Thymus (tissue), 11 donors: ENCODE measurements at regions not wholly inside any gene's neighbourhood (a gene's known extent, or its start where the extent isn't known, plus 50 kb on each side); places are given as distances from the start of the nearest gene placed in this dataset.
A peak's percentile ranks its signal among the peaks of the same experiment; 100 is the strongest.
"Not testable (repeated sequence)": the region's sequence is repeated elsewhere in the genome, so short reads cannot be mapped to it uniquely, and the experiment has no call there.

ENCODE experiments used
- DNase-seq, 9 donors: peaks; one replicate each; pipeline ENCODE4 v3.0.0-alpha.2; 2013; ENCODE audit warnings: low spot score in 9 of 9, low read depth in 6 of 9, missing footprints in 1 of 9
- H3K27ac ChIP-seq, 2 donors: one replicate each; pipeline ENCODE4 v1.5.1; 2013; ENCODE audit warnings: control low read depth in 1 of 2, low read depth in 1 of 2, low read length in 1 of 2, mild to moderate bottlenecking in 1 of 2, moderate library complexity in 1 of 2
- H3K27me3 ChIP-seq, 2 donors: one replicate each; pipeline ENCODE4 v1.5.1; 2013; ENCODE audit warnings: low read length in 1 of 2; ENCODE audit not compliant: control insufficient read depth in 2 of 2, insufficient read depth in 1 of 2
- H3K36me3 ChIP-seq, 2 donors: one replicate each; pipeline ENCODE4 v1.5.1; 2013; ENCODE audit warnings: low read length in 1 of 2, mild to moderate bottlenecking in 1 of 2, moderate library complexity in 1 of 2; ENCODE audit not compliant: control insufficient read depth in 2 of 2, insufficient read depth in 2 of 2
- H3K4me1 ChIP-seq, 2 donors: one replicate each; pipeline ENCODE4 v1.5.1; 2013; ENCODE audit warnings: low read length in 2 of 2; ENCODE audit not compliant: control insufficient read depth in 2 of 2, insufficient read depth in 2 of 2
- H3K4me3 ChIP-seq, 2 donors: one replicate each; pipeline ENCODE4 v1.5.1; 2013; ENCODE audit warnings: low read length in 2 of 2, control low read depth in 1 of 2, mild to moderate bottlenecking in 1 of 2
- H3K9me3 ChIP-seq, 2 donors: one replicate each; pipeline ENCODE4 v1.5.1; 2013; ENCODE audit warnings: low read length in 1 of 2, mild to moderate bottlenecking in 1 of 2; ENCODE audit not compliant: control insufficient read depth in 2 of 2, insufficient read depth in 1 of 2
- WGBS: extraction: QIAGEN DNeasy Blood & Tissue Kit; methylation state at CpG from one replicate; pipeline ENCODE4 v1.1.7; 2013; 5-methylcytosine and 5-hydroxymethylcytosine counted together
- donor health status: healthy.

- H3K27ac ChIP-seq: no peak overlapping the region
- DNase-seq: no peak
- no peaks in the 10 kb centered on the region for H3K27me3 ChIP-seq
- H3K4me1 ChIP-seq: no peaks in the 10 kb centered on the region
- WGBS: 83% methylated on average over 3 of the region's 3 CpGs
- H3K9me3 ChIP-seq: no peaks in the 10 kb centered on the region
- H3K36me3 ChIP-seq: no peaks in the 10 kb centered on the region
- no peak overlapping the region for H3K4me3 ChIP-seq
These were observed 140.7 kb upstream of the SLC44A1 start for GRCh38 chr9:105103776-105104175.

DNA sequence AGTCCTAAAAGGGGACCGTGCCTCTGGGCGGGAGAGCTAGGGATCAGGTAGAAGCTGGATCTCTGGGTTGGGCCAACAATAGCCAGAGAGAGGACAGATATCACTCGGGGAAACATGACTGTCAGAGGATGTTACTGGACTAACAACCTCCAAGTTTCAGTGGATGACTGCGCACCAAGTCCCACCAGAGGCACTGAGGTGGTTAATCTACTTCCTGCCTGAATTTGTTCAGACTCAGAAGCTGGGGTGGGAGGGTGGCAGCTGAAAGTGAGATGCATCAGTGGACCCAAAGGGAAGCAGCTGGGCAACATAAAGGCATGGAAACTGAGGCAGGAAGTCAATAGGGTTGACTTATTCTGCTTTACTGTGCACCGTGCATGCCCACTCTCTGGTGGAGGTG is 130.1 kb upstream of the SLC44A1 start:
- Histone ChIP-seq H3K4me1 (peaks cover 20 to 46% of the 10 kb centered on the region in 2 donors), H3K4me3 (no peak overlapping the region), H3K9me3 (no peaks in the 10 kb centered on the region), H3K27ac (peak overlapping the region in 1 of 2 donors; percentile 27), H3K27me3 (no peaks in the 10 kb centered on the region), H3K36me3 (no peaks in the 10 kb centered on the region)
- peak in 4 of 9 donors; percentile 47 to 78 (median 60) for DNase-seq
- 42% methylated on average over 5 of the region's 5 CpGs for WGBS

DNA sequence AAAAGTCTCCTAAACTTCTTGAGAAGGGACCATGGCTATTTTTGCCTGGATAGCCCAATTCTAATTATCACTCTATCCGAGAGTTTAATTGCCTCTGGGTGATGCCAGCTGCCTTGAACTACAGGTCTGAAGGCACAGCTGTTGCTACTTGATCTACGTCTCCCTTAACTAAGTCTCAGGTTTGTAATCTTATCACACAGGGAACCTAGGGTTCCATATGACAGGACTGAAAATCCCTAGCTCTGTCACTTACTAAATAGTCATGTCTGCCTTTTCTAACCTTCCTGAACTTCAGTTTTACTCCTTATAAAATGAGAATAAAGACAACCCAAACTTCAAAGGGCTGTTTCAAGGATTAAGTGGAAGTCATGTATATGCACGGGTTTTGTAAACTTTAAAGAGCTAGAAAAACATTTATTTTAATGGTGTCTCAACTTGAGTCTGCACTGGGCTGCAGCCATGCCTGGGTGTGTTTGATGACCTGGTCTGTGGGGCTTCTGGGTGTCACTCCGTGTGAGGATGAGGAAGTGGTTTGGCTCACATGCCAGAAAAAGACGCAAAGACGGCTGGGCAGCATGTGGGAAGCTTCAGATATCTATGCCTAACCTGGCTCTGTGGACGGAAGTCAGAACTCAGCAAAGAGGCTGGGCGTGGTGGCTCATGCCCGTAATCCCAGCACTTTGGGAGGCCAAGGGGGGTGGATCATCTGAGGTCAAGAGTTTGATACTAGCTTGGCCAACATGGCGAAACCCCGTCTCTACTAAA is 129.3 kb upstream of the SLC44A1 start:
- DNase-seq: peak in 2 of 9 donors; percentile 32 to 64
- H3K27ac ChIP-seq: peak overlapping the region in 1 of 2 donors; percentile 27
- WGBS: 22% methylated on average over 11 of the region's 11 CpGs

GRCh38 chr9:105116052-105116868 is 128.2 kb upstream of the SLC44A1 start:
- DNase-seq: peak in 1 of 9 donors; percentile 34
- Histone ChIP-seq H3K4me1 (peaks cover 20 to 54% of the 10 kb centered on the region in 2 donors), H3K27me3 (no peaks in the 10 kb centered on the region), H3K4me3 (no peak overlapping the region), H3K36me3 (no peaks in the 10 kb centered on the region), H3K9me3 (no peaks in the 10 kb centered on the region), H3K27ac (peak overlapping the region in 1 of 2 donors; percentile 52)
- WGBS: 96% methylated on average over 9 of the region's 9 CpGs

More for the DNA sequence above, 129.3 kb upstream of the SLC44A1 start:
- H3K9me3 ChIP-seq: no peaks in the 10 kb centered on the region
- peaks cover 20 to 48% of the 10 kb centered on the region in 2 donors for H3K4me1 ChIP-seq
- no peaks in the 10 kb centered on the region for H3K36me3 ChIP-seq
- H3K27me3 ChIP-seq: no peaks in the 10 kb centered on the region
- H3K4me3 ChIP-seq: no peak overlapping the region

DNA sequence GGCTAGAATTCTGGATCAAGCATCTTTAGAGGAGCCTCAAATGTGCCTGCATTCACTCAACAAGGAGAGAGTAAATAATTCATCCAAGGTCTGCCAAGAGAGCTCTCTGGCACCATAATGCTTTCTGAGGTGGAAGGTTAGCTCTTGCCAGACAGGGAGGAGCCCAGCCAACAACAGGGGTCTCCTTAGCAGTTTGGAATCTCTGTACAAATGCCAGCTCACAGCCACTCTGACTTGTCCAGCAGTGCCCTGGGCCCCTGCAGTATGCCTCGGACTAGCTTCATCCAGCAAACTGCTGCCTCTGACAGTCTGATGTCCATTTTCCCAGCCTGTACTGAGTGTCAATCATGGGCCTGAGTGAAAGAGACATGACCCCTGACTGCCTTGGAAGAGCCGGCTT is 127.2 kb upstream of the SLC44A1 start:
- DNase-seq: no peak
- Histone ChIP-seq H3K4me3 (no peak overlapping the region), H3K36me3 (no peaks in the 10 kb centered on the region), H3K27me3 (no peaks in the 10 kb centered on the region), H3K9me3 (no peaks in the 10 kb centered on the region), H3K4me1 (peaks cover 22 to 64% of the 10 kb centered on the region in 2 donors), H3K27ac (peak overlapping the region in 1 of 2 donors; percentile 21)
- 95% methylated on average over 2 of the region's 2 CpGs for WGBS

GRCh38 chr9:105118636-105119035 is 125.8 kb upstream of the SLC44A1 start:
- Histone ChIP-seq H3K4me3 (no peak overlapping the region), H3K27ac (no peak overlapping the region), H3K9me3 (no peaks in the 10 kb centered on the region), H3K27me3 (no peaks in the 10 kb centered on the region), H3K4me1 (peaks cover 22 to 64% of the 10 kb centered on the region in 2 donors), H3K36me3 (no peaks in the 10 kb centered on the region)
- DNase-seq: no peak
- WGBS: 90% methylated on average over 5 of the region's 5 CpGs

DNA sequence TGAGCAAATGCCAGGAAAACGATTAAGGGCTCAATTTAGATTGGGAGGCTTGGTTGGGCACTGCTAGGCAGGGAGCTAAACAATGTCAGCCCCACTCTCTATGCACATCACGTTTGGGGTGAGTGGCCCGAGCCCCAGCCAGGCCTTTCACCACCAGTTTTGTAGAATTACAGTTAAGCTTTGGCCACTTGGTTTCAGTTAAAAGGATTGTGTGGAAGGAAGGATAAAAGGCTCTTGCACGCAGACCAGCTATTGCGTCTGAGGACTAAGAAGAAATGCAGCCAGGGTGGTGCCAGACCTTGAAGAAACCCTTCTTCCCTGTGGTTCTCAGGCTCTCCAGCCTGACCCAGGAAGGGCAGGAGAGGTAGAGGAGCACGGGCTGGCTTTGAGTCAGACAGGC is 125.3 kb upstream of the SLC44A1 start:
- H3K27ac ChIP-seq: no peak overlapping the region
- 96% methylated on average over 6 of the region's 6 CpGs for WGBS
- H3K4me3 ChIP-seq: no peak overlapping the region

GRCh38 chr9:105121861-105122430 is 122.5 kb upstream of the SLC44A1 start:
- H3K27me3 ChIP-seq: no peaks in the 10 kb centered on the region
- no peaks in the 10 kb centered on the region for H3K36me3 ChIP-seq
- H3K27ac ChIP-seq: no peak overlapping the region
- no peaks in the 10 kb centered on the region for H3K9me3 ChIP-seq
- H3K4me3 ChIP-seq: no peak overlapping the region
- DNase-seq: peak in 1 of 9 donors; percentile 44
- H3K4me1 ChIP-seq: peaks cover 10 to 43% of the 10 kb centered on the region in 2 donors
- 45% methylated on average over 3 of the region's 3 CpGs for WGBS

More for the DNA sequence above, 125.3 kb upstream of the SLC44A1 start:
- Histone ChIP-seq H3K36me3 (no peaks in the 10 kb centered on the region), H3K9me3 (no peaks in the 10 kb centered on the region), H3K4me1 (peaks cover 18 to 59% of the 10 kb centered on the region in 2 donors), H3K27me3 (no peaks in the 10 kb centered on the region)
- DNase-seq: no peak

- 96% methylated on average over 5 of the region's 5 CpGs for WGBS
These were observed 119.9 kb upstream of the SLC44A1 start for GRCh38 chr9:105124598-105124997.

More at GRCh38 chr9:105124598-105124997, 119.9 kb upstream of the SLC44A1 start:
- H3K27ac ChIP-seq, H3K4me3 ChIP-seq, DNase-seq, H3K36me3 ChIP-seq, H3K9me3 ChIP-seq, H3K27me3 ChIP-seq: not testable (repeated sequence)
- peaks cover 35 to 55% of the 10 kb centered on the region in 2 donors for H3K4me1 ChIP-seq
